Suprapubic skin (tissue), 4 donors: ENCODE measurements at regions not wholly inside any gene's neighbourhood (a gene's known extent, or its start where the extent isn't known, plus 50 kb on each side); places are given as distances from the start of the nearest gene placed in this dataset.

Experiments
- EP300 ChIP-seq: sonication (generic); formaldehyde crosslinking; IDR thresholded peaks from one replicate; pipeline ENCODE4 v1.6.1; 2017; ENCODE audit warnings: antibody characterized with exemption
- POLR2A ChIP-seq, 2 donors: fragments of 450-650 bp; IDR thresholded peaks; one replicate each; pipeline ENCODE4 v1.6.1; 2017; ENCODE audit warnings: antibody characterized with exemption in 2 of 2, mild to moderate bottlenecking in 2 of 2, moderate library complexity in 2 of 2
- POLR2AphosphoS5 ChIP-seq, 3 donors: sonication (generic); formaldehyde crosslinking; IDR thresholded peaks; one replicate each; pipeline ENCODE4 v1.6.1; 2017; ENCODE audit warnings: antibody characterized with exemption in 3 of 3
- TF ChIP-seq, protein P1 (sequence below), 2 donors: fragments of 200-600 bp in 1 of 2; fragments of 450-650 bp in 1 of 2; sonication (generic) in 1 of 2; IDR thresholded peaks; one replicate each; pipeline ENCODE4 v1.5.1; 2016 to 2019; ENCODE audit warnings: antibody characterized with exemption in 2 of 2, mild to moderate bottlenecking in 1 of 2, moderate library complexity in 1 of 2

DNA sequence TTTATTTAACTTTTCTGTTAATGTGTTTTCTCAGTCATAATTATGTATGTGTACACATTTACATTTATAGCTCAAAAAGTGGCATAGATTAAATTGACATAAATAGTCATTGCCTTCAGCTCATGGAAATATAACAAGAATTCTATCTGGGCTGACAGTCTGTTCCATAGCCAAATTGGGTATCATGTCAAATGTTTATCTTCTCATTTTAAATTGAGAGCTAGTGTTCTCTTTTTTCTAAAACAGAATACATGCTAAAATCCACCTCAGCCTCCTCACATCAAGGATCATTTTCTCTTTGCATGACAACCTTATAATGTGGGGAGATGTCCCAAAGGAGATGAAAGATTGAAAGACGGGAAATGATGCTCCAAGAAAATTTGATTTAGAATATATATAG lies 144.1 kb upstream of the BCHE start:
- TF ChIP-seq, protein P1, sequence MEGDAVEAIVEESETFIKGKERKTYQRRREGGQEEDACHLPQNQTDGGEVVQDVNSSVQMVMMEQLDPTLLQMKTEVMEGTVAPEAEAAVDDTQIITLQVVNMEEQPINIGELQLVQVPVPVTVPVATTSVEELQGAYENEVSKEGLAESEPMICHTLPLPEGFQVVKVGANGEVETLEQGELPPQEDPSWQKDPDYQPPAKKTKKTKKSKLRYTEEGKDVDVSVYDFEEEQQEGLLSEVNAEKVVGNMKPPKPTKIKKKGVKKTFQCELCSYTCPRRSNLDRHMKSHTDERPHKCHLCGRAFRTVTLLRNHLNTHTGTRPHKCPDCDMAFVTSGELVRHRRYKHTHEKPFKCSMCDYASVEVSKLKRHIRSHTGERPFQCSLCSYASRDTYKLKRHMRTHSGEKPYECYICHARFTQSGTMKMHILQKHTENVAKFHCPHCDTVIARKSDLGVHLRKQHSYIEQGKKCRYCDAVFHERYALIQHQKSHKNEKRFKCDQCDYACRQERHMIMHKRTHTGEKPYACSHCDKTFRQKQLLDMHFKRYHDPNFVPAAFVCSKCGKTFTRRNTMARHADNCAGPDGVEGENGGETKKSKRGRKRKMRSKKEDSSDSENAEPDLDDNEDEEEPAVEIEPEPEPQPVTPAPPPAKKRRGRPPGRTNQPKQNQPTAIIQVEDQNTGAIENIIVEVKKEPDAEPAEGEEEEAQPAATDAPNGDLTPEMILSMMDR (IDR thresholded peaks at IDR 0.05), result no peak
- TF ChIP-seq POLR2A (IDR thresholded peaks at IDR 0.05), result no peak
- no peak for TF ChIP-seq POLR2AphosphoS5 (IDR thresholded peaks at IDR 0.05)
- no peak for TF ChIP-seq EP300
